ENCODE measurements at regions not wholly inside any gene's neighbourhood (a gene's known extent, or its start where the extent isn't known, plus 50 kb on each side); places are given as distances from the start of the nearest gene placed in this dataset.

GRCh38 chr18:68103561-68103960 is 587.0 kb upstream of the DSEL start:
- no peak for DNase-seq

GRCh38 chr18:68102117-68102516 is 585.6 kb upstream of the DSEL start:
- no peak for DNase-seq

GRCh38 chr18:68098655-68099054 is 582.1 kb upstream of the DSEL start:
- DNase-seq: no peak

GRCh38 chr18:68086481-68086880 is 570.0 kb upstream of the DSEL start:
- DNase-seq: no peak

- DNase-seq: no peak
These were observed 568.7 kb upstream of the DSEL start for GRCh38 chr18:68085251-68085650.

- no peak for DNase-seq
These were observed 567.3 kb upstream of the DSEL start for GRCh38 chr18:68083776-68084175.

- DNase-seq: no peak
These were observed 566.6 kb upstream of the DSEL start for GRCh38 chr18:68083131-68083530.

- DNase-seq: no peak
These were observed 556.2 kb upstream of the DSEL start for GRCh38 chr18:68072744-68073143.

GRCh38 chr18:68060871-68061270 is 544.4 kb upstream of the DSEL start:
- no peak for DNase-seq

GRCh38 chr18:68056936-68057335 is 540.4 kb upstream of the DSEL start:
- DNase-seq: no peak

- no peak for DNase-seq
These were observed 538.1 kb upstream of the DSEL start for GRCh38 chr18:68054669-68055068.

- DNase-seq: no peak
These were observed 536.8 kb upstream of the DSEL start for GRCh38 chr18:68053290-68053689.

- peak; percentile 70 for DNase-seq
These were observed 524.8 kb upstream of the DSEL start for GRCh38 chr18:68041327-68041726.

- no peak for DNase-seq
These were observed 523.7 kb upstream of the DSEL start for GRCh38 chr18:68040198-68040597.

- DNase-seq: peak; percentile 36
These were observed 519.4 kb upstream of the DSEL start for GRCh38 chr18:68035774-68036522.

- DNase-seq: peak; percentile 81
These were observed 517.8 kb upstream of the DSEL start for GRCh38 chr18:68034296-68034695.

GRCh38 chr18:68033466-68033865 is 516.9 kb upstream of the DSEL start:
- DNase-seq: peak; percentile 10

- no peak for DNase-seq
These were observed 508.2 kb upstream of the DSEL start for GRCh38 chr18:68024716-68025115.

- DNase-seq: no peak
These were observed 500.9 kb upstream of the DSEL start for GRCh38 chr18:68017385-68017784.

GRCh38 chr18:67997496-67997895 is 481.0 kb upstream of the DSEL start:
- DNase-seq: no peak

- no peak for DNase-seq
These were observed 479.2 kb upstream of the DSEL start for GRCh38 chr18:67995769-67996168.

- DNase-seq: no peak
These were observed 463.7 kb upstream of the DSEL start for GRCh38 chr18:67980241-67980640.

- DNase-seq: no peak
These were observed 460.6 kb upstream of the DSEL start for GRCh38 chr18:67977067-67977616.

- no peak for DNase-seq
These were observed 457.4 kb upstream of the DSEL start for GRCh38 chr18:67973916-67974315.

Measured in skin of body (tissue), 1 donor.